Breast epithelium (tissue), 4 donors: ENCODE measurements at regions not wholly inside any gene's neighbourhood (a gene's known extent, or its start where the extent isn't known, plus 50 kb on each side); places are given as distances from the start of the nearest gene placed in this dataset.

Experiments used
- DNase-seq, 2 donors: peaks; one replicate each; pipeline ENCODE4 v3.0.0-alpha.2; 2019; ENCODE audit warnings: low spot score in 2 of 2
- H3K27ac ChIP-seq, 2 donors: fragments of 200-600 bp; sonication (generic) in 1 of 2; one replicate each; pipeline ENCODE4 v1.5.1; 2016 to 2019; ENCODE audit warnings: mild to moderate bottlenecking in 1 of 2
- H3K27me3 ChIP-seq, 2 donors: fragments of 200-600 bp; sonication (generic) in 1 of 2; one replicate each; pipeline versions ENCODE4 v1.5.1 to v1.6.0; 2017 to 2019; ENCODE audit warnings: control low read depth in 1 of 2, mild to moderate bottlenecking in 1 of 2
- H3K36me3 ChIP-seq: fragments of 200-600 bp; one replicate; pipeline ENCODE4 v1.5.1; 2019
- H3K4me1 ChIP-seq, 2 donors: fragments of 200-600 bp; sonication (generic); one replicate each; pipeline ENCODE4 v1.5.1; 2016 to 2019; ENCODE audit warnings: control low read depth in 1 of 2
- H3K4me3 ChIP-seq, 3 donors: fragments of 200-600 bp; sonication (generic); 1 replicate in 2 of 3; 2 replicates in 1 of 3; pipeline ENCODE4 v1.5.1; 2016 to 2019; ENCODE audit warnings: mild to moderate bottlenecking in 3 of 3, moderate library complexity in 2 of 3
- H3K9me3 ChIP-seq, 2 donors: fragments of 200-600 bp; sonication (generic) in 1 of 2; one replicate each; pipeline ENCODE4 v1.5.1; 2016 to 2019; ENCODE audit warnings: control low read depth in 1 of 2
- CTCF ChIP-seq, 3 donors: fragments of 450-650 bp; IDR thresholded peaks; one replicate each; pipeline ENCODE4 v1.5.1; 2016 to 2017; ENCODE audit warnings: antibody characterized with exemption in 3 of 3, mild to moderate bottlenecking in 3 of 3, moderate library complexity in 3 of 3
- POLR2A ChIP-seq: fragments of 450-650 bp; IDR thresholded peaks from one replicate; pipeline ENCODE4 v1.6.1; 2016; ENCODE audit warnings: antibody characterized with exemption, mild to moderate bottlenecking, moderate library complexity
- POLR2AphosphoS5 ChIP-seq, 3 donors: sonication (generic); formaldehyde crosslinking; IDR thresholded peaks; one replicate each; pipeline ENCODE4 v1.6.1; 2017; ENCODE audit warnings: antibody characterized with exemption in 3 of 3
- intact Hi-C: fragments of 100-400 bp; cut with DNase I; formaldehyde crosslinking; loops from one replicate; pipeline ENCODE4 v1.15.1; 2023; ENCODE audit warnings: low total_unique reads

DNA sequence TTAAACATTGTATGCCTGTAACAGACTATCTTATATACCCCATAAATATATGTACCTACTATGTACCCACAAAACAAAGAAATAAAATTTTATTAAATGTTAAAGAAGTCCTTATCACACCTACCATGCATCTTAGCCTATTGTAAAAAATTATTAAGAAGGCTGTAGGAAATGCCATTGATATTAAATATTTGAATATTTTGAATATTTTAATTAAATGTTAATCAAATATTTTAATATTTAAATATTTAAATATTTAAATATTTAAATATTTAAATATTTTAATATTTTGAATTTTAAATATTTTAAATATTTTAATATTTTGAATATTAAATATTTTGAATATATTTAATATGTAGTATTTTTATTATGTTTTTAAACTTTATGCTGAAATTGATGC, 331.5 kb upstream of the ATP10B start:
- DNase-seq = no peak
- no peaks in the 10 kb centered on the region for H3K9me3 ChIP-seq
- H3K36me3 ChIP-seq = no peaks in the 10 kb centered on the region
- no peaks in the 10 kb centered on the region for H3K4me1 ChIP-seq
- no peak overlapping the region for H3K4me3 ChIP-seq
- no peak overlapping the region for H3K27ac ChIP-seq
- TF ChIP-seq CTCF (IDR thresholded peaks at IDR 0.05) = no peak
- no peak for TF ChIP-seq POLR2AphosphoS5 (IDR thresholded peaks at IDR 0.05)
- no peak for TF ChIP-seq POLR2A
- intact Hi-C loops = no loop called here
- H3K27me3 ChIP-seq = no peaks in the 10 kb centered on the region

DNA sequence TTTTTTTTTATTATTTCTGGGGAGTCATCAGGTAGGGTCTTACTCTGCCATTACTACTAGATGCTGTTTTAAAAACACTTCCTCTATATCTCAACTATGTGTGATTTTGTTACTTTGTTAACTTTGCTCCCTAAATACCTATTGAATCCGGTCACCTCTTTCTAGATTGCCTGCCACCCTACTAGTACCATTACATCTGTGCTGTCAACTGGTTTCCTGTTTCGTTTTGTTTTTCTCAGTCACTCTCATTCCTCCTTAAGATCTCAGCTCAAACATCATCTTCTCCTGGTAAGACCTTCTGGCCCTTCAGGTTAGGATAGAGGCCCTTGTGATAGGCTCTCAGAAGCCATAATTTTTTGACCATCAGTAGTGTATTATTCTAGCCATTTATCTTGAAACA, 324.2 kb upstream of the ATP10B start:
- no peak for DNase-seq
- no peak for TF ChIP-seq CTCF (IDR thresholded peaks at IDR 0.05)
- Histone ChIP-seq H3K4me3 (no peak overlapping the region), H3K27ac (no peak overlapping the region), H3K36me3 (no peaks in the 10 kb centered on the region), H3K9me3 (no peaks in the 10 kb centered on the region), H3K27me3 (no peaks in the 10 kb centered on the region), H3K4me1 (no peaks in the 10 kb centered on the region)
- intact Hi-C loops = no loop called here

- no peak overlapping the region for H3K4me3 ChIP-seq
- intact Hi-C loops = no loop called here
- peaks cover 0 to 5% of the 10 kb centered on the region in 2 donors for H3K9me3 ChIP-seq
- TF ChIP-seq POLR2AphosphoS5 (IDR thresholded peaks at IDR 0.05) (no peak), CTCF (IDR thresholded peaks at IDR 0.05) (no peak), POLR2A (no peak)
- no peak for DNase-seq
- no peaks in the 10 kb centered on the region for H3K36me3 ChIP-seq
- H3K27me3 ChIP-seq = no peaks in the 10 kb centered on the region
- H3K4me1 ChIP-seq = no peaks in the 10 kb centered on the region
- no peak overlapping the region for H3K27ac ChIP-seq
Measured at GRCh38 chr5:161169776-161170175, 317.8 kb upstream of the ATP10B start.

DNA sequence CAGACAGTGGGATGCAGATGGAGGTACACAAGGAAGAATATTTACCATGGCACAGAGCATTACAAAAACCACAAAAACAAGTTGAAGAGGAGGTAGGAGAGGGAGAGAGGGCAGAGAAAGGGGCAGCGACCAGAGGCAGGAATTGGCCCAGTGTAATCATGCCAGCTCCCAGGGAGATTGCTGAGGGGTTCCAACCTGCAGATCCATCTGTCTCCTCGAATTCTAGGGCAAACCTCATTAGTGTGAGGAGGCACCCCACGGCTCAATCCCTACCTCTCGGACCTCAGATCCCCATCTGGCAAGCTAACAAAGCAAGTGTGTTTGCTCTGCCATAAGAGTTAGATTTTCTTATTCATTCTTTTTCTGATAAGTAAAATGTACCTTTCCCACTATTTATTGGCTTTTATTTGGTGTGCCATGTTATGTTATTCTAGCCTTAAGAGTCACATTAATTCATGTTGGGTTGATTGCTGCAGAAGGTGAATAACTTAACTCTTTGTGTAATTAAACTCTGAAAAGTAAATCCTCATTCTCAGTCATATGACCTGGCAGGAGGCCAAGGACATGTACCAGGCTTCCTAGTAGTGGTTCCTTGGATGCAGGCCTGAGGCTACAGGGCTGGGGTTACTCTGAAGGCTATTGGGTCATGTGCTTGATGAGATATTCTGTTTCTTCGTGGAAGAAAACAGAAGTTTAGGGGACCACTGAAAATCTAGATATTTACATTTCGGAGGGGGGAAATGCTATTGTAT, 315.2 kb upstream of the ATP10B start:
- no peak overlapping the region for H3K27ac ChIP-seq
- intact Hi-C loops = no loop called here
- no peak for DNase-seq
- no peak for TF ChIP-seq POLR2AphosphoS5 (IDR thresholded peaks at IDR 0.05)
- TF ChIP-seq POLR2A = no peak
- no peak for TF ChIP-seq CTCF (IDR thresholded peaks at IDR 0.05)
- H3K27me3 ChIP-seq = no peaks in the 10 kb centered on the region
- H3K4me1 ChIP-seq = no peaks in the 10 kb centered on the region
- H3K9me3 ChIP-seq = peaks cover 0 to 5% of the 10 kb centered on the region in 2 donors
- H3K4me3 ChIP-seq = no peak overlapping the region
- no peaks in the 10 kb centered on the region for H3K36me3 ChIP-seq

DNA sequence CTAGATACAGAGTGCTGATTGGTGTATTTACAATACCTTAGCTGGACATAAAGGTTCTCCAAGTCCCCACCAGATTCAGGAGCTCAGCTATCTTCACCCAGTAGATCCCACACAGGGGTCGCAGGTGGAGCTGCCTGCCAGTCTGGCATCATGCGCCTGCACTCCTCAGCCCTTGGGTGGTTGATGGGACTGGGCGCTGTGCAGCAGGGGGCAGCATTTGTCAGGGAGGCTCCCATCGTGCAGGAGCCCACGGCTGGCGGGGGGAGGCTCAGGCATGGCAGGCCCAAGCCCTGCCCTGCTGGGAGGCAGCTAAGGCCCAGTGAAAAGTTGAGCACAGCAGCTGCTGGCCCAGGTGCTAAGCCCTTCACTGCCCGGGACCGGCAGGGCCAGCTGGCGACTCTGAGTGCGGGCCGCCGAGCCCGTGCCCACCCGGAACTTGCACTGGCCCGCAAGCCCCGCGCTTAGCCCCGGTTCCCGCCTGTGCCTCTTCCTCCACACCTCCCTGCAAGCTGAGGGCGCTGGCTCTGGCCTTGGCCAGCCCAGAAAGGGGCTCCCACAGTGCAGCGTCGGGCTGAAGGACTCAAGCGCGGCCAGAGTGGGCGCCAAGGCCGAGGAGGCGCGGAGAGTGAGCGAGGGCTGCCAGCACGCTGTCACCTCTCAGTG, 314.1 kb upstream of the ATP10B start:
- H3K9me3 ChIP-seq = peaks cover 0 to 5% of the 10 kb centered on the region in 2 donors
- intact Hi-C loops = no loop called here
- no peaks in the 10 kb centered on the region for H3K36me3 ChIP-seq
- H3K4me1 ChIP-seq = no peaks in the 10 kb centered on the region
- no peaks in the 10 kb centered on the region for H3K27me3 ChIP-seq
- no peak overlapping the region for H3K4me3 ChIP-seq
- no peak overlapping the region for H3K27ac ChIP-seq
- no peak for TF ChIP-seq POLR2AphosphoS5 (IDR thresholded peaks at IDR 0.05)
- TF ChIP-seq POLR2A = no peak
- TF ChIP-seq CTCF (IDR thresholded peaks at IDR 0.05) = no peak
- no peak for DNase-seq
